Thyroid gland (tissue), 4 donors: ENCODE measurements at regions not wholly inside any gene's neighbourhood (a gene's known extent, or its start where the extent isn't known, plus 50 kb on each side); places are given as distances from the start of the nearest gene placed in this dataset.

ENCODE experiments used
- DNase-seq, 2 donors: peaks; one replicate each; pipeline ENCODE4 v3.0.0-alpha.2; 2019
- H3K27ac ChIP-seq, 3 donors: fragments of 200-600 bp; sonication (generic); 1 replicate in 2 of 3; 2 replicates in 1 of 3; pipeline ENCODE4 v1.5.1; 2016 to 2019; ENCODE audit warnings: mild to moderate bottlenecking in 1 of 3, moderate library complexity in 1 of 3
- H3K27me3 ChIP-seq: fragments of 200-600 bp; sonication (generic); one replicate; pipeline ENCODE4 v1.5.1; 2019
- H3K36me3 ChIP-seq, 2 donors: fragments of 200-600 bp; sonication (generic); one replicate each; pipeline ENCODE4 v1.5.1; 2016 to 2019
- H3K4me1 ChIP-seq, 2 donors: fragments of 200-600 bp; sonication (generic); one replicate each; pipeline ENCODE4 v1.5.1; 2017 to 2019
- H3K4me3 ChIP-seq, 3 donors: fragments of 200-600 bp; sonication (generic); replicated peaks in 1 of 3; 1 replicate in 2 of 3; 2 replicates in 1 of 3; pipeline ENCODE4 v1.5.1; 2016; ENCODE audit warnings: mild to moderate bottlenecking in 1 of 3
- H3K9me3 ChIP-seq: fragments of 200-600 bp; sonication (generic); one replicate; pipeline ENCODE4 v1.5.1; 2017
- CTCF ChIP-seq, 6 experiments: fragments of 200-600 bp in 3 of 6; fragments of 450-650 bp in 3 of 6; sonication (generic) in 3 of 6; IDR thresholded peaks; one replicate each; pipeline ENCODE4 v1.5.1; 2016 to 2019; ENCODE audit warnings: antibody characterized with exemption in 6 of 6, mild to moderate bottlenecking in 2 of 6, inconsistent platforms in 1 of 6, moderate library complexity in 1 of 6
- POLR2A ChIP-seq, 2 donors: fragments of 450-650 bp; IDR thresholded peaks; one replicate each; pipeline ENCODE4 v1.6.1; 2017; ENCODE audit warnings: antibody characterized with exemption in 2 of 2, mild to moderate bottlenecking in 2 of 2, moderate library complexity in 1 of 2
- WGBS, 2 donors: methylation state at CpG; one replicate each; pipeline ENCODE4 v1.1.5; 2017; 5-methylcytosine and 5-hydroxymethylcytosine counted together
- intact Hi-C: fragments of 100-400 bp; cut with DNase I; formaldehyde crosslinking; loops from one replicate; pipeline ENCODE4 v1.15.1; 2023

DNA sequence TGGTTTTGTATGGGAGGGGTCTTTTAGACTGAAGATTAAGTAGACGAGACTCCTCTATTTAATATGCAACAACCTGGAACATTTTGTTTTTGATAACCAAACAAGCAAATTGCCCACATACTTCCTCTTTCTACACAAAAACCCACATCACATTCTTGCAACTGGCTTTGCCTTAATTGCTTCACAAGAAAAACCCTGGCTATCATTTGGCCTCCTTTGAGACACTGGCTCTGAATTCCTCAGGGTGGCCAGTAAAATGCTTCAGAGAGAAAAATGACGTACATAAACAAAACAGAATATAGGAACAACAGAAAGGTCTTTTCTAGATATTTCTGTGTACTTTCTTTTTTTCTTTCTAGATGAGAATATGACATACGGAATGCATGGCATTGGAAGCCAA lies 103.0 kb downstream of the TRIB2 start:
- TF ChIP-seq CTCF (IDR thresholded peaks at IDR 0.05), result no peak
- no peak for TF ChIP-seq POLR2A (IDR thresholded peaks at IDR 0.05)
- intact Hi-C loops, result no loop called here
- H3K27ac ChIP-seq, result peak overlapping the region; percentile 55 to 62 (median 59)
- no peak overlapping the region for H3K4me3 ChIP-seq
- WGBS, 2 donors, result 65 to 73% methylated on average over 3 of the region's 3 CpGs
- H3K36me3 ChIP-seq, result no peaks in the 10 kb centered on the region
- H3K27me3 ChIP-seq, result no peaks in the 10 kb centered on the region
- H3K9me3 ChIP-seq, result no peaks in the 10 kb centered on the region
- no peak for DNase-seq
- H3K4me1 ChIP-seq, result peaks cover 0 to 15% of the 10 kb centered on the region in 2 donors

GRCh38 chr2:12821656-12822055 lies 104.9 kb downstream of the TRIB2 start:
- H3K4me3 ChIP-seq, result no peak overlapping the region
- WGBS, 2 donors, result 86 to 89% methylated on average over 1 of the region's 1 CpG
- no peak for DNase-seq
- H3K27me3 ChIP-seq, result no peaks in the 10 kb centered on the region
- TF ChIP-seq CTCF (IDR thresholded peaks at IDR 0.05) (no peak), POLR2A (IDR thresholded peaks at IDR 0.05) (no peak)
- peaks cover 0 to 16% of the 10 kb centered on the region in 2 donors for H3K4me1 ChIP-seq
- H3K9me3 ChIP-seq, result no peaks in the 10 kb centered on the region
- no peaks in the 10 kb centered on the region for H3K36me3 ChIP-seq
- intact Hi-C loops, result no loop called here
- H3K27ac ChIP-seq, result no peak overlapping the region

DNA sequence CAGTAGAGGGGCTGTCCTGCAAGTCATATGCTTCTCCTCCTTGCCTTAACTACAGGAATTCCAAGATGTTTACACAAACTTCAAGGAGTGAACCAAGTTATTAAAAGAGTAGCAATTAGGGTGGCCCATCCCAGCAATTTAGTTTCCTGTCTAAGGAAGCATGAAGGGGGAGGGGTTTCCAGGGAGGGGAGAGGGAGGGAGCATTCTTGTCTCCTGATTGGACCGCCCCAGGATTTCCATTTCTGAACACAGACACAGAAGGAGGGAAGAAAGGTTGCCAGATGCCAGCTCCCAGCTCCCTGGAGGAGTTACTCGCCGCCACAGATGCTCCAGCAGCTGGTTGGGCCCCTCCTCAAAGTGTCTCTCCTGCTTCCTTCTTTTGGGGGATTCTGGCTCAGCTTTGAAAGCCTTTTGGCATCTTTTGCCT lies 107.6 kb downstream of the TRIB2 start:
- no peaks in the 10 kb centered on the region for H3K27me3 ChIP-seq
- TF ChIP-seq POLR2A (IDR thresholded peaks at IDR 0.05) (no peak), CTCF (IDR thresholded peaks at IDR 0.05) (no peak)
- H3K4me1 ChIP-seq, result peaks cover 0 to 16% of the 10 kb centered on the region in 2 donors
- H3K36me3 ChIP-seq, result no peaks in the 10 kb centered on the region
- H3K4me3 ChIP-seq, result no peak overlapping the region
- peak overlapping the region; percentile 53 to 76 (median 69) for H3K27ac ChIP-seq
- 63 to 83% methylated on average over 3 of the region's 3 CpGs for WGBS, 2 donors
- no peaks in the 10 kb centered on the region for H3K9me3 ChIP-seq
- no peak for DNase-seq
- intact Hi-C loops, result no loop called here

GRCh38 chr2:12824778-12825379 lies 108.1 kb downstream of the TRIB2 start:
- peak; percentile 17 to 29 for DNase-seq
- Histone ChIP-seq H3K4me3 (no peak overlapping the region), H3K9me3 (no peaks in the 10 kb centered on the region), H3K36me3 (no peaks in the 10 kb centered on the region), H3K27me3 (no peaks in the 10 kb centered on the region), H3K4me1 (peaks cover 0 to 13% of the 10 kb centered on the region in 2 donors), H3K27ac (peak overlapping the region; percentile 53 to 76 (median 69))
- intact Hi-C loops, result no loop called here
- 61 to 62% methylated on average over 9 of the region's 9 CpGs for WGBS, 2 donors
- TF ChIP-seq CTCF (IDR thresholded peaks at IDR 0.05) (no peak), POLR2A (IDR thresholded peaks at IDR 0.05) (no peak)

GRCh38 chr2:12826781-12827180 lies 110.0 kb downstream of the TRIB2 start:
- Histone ChIP-seq H3K27me3 (no peaks in the 10 kb centered on the region), H3K4me3 (no peak overlapping the region), H3K27ac (no peak overlapping the region), H3K4me1 (peaks cover 0 to 13% of the 10 kb centered on the region in 2 donors), H3K9me3 (no peaks in the 10 kb centered on the region), H3K36me3 (no peaks in the 10 kb centered on the region)
- intact Hi-C loops, result no loop called here
- no peak for DNase-seq
- TF ChIP-seq POLR2A (IDR thresholded peaks at IDR 0.05) (no peak), CTCF (IDR thresholded peaks at IDR 0.05) (no peak)
- 92 to 94% methylated on average over 3 of the region's 3 CpGs for WGBS, 2 donors
